Glomerular visceral epithelial cell (primary cell): ENCODE measurements at regions not wholly inside any gene's neighbourhood (a gene's known extent, or its start where the extent isn't known, plus 50 kb on each side); places are given as distances from the start of the nearest gene placed in this dataset.

Experiments
- DNase-seq: peaks from one replicate; pipeline ENCODE4 v3.0.0-alpha.2; 2016; ENCODE audit errors: extremely low spot score

DNA sequence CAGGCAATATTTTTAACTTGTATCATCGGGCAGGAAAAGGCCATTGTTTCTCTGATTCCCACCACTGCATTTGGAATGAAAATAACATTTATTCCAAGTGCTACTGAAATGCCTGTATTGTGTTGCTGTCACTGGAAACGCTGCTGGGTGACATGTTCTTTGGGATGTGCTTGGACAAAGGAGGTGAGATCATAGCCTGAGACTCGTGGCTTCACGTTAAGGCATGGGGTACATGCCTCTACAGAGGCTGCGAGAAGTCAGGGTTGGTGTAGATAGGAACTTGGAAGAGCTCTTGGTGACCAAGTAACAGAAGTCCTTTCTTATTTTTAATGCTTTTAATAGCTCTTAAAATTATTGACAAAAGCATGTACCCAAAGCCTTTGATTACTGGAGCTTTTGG lies 58.8 kb upstream of the MAF start:
- no peak for DNase-seq

DNA sequence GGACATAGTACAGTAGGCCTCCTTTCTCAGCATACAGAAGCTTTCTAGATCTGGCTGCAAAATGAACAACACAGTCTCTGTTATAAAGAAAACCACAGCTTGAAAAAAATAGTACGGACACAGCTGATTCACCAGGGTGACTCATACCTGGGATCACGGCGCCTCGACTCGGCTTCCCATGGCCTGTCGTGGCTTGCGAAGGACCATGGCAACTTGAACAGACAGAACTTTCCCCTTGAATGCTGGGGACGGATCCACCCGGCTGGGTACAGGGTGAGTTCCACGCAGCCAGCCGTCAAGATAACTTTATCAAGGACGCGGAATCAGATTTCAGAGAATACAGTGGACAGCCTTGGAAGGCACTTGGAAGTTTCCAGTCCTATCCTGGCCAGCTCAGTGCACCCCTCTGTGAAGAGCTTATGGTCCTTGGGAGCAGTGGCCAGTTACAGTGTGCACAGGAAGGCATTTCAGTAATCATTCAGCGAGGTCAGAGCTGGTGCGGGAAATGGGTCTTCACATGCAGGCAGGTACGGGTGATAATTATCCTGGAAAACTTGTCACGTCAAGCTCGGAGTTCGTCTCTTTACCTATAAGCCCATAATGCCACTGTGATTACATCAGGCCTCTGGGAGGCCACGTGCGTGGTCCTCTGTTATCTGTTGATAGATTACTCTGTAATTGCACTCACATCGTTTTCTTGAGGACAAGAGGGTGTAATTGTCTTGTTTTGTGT lies 57.9 kb upstream of the MAF start:
- peak; percentile 90 for DNase-seq

DNA sequence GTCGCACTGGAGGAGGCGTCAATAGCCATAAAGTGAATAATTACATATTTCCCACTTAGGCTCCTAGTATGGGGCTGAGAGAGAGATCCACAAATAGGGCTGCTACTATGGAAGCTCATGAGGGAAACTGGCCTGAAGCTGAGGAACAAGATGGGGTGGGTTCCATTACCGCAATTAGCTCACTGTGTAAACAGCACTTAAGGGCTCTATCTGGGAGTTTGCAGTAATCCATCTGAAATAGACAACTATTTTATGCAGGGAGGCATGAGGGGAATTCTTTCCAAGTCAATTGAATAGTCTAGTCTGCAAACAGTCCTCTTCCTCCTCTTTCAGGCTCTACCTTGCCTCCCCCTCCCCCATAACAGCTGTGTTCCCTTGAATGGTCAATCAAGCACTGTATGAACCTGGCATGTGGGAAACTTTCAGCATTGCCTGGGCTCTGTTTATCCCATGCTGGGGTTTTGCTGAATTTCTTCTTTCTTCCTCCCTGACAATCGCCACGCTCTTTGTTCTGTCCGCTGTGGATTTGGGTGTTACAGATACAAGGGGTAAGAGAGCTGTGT lies 56.1 kb upstream of the MAF start:
- DNase-seq: no peak

DNA sequence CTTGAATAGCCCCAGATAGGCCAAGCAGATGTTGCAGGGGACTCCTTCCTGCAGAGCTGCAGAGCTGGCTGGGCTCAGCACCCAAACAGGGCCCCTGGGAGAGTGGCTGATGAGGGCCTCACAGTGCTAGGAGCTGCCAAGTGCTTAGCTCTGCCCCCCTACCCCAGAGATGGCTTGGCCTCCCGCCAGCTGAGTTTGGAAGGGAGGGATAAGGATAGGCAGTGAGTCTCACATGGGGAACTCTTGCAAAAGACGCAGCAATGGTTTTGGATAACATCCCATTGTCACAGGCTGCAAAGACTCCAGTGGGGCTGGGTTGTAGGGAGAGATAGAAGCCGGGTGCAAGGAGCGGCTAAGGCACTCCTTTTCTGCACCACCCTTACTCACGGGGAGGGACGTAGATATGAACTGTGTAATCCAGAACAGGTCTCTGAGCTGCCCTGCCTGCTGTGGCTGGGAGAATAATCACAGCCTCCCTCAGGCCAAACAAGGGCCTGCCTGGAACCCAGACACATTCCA lies 52.9 kb upstream of the MAF start:
- DNase-seq: no peak

DNA sequence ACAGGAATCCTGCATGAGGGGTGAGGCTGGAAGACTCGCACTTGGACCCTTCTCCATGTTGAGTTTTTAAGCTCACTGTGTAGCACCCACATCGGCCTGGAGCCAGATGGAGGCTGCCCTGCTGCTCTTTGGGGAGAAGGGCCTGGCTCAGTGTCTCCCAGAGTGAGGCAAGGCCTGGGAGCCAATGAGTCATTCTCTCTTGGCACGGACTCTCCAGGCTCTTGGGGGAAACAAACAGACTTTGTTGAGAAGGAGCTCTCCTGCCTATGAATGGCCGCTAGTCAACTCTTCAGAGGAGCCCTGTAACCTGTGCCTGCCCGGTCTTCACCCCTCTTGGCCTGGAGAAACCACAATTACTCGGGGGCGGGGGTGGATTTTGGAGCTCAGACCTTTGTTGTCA lies 50.8 kb upstream of the MAF start:
- peak; percentile 26 for DNase-seq
